ENCODE measurements at regions not wholly inside any gene's neighbourhood (a gene's known extent, or its start where the extent isn't known, plus 50 kb on each side); places are given as distances from the start of the nearest gene placed in this dataset.

DNA sequence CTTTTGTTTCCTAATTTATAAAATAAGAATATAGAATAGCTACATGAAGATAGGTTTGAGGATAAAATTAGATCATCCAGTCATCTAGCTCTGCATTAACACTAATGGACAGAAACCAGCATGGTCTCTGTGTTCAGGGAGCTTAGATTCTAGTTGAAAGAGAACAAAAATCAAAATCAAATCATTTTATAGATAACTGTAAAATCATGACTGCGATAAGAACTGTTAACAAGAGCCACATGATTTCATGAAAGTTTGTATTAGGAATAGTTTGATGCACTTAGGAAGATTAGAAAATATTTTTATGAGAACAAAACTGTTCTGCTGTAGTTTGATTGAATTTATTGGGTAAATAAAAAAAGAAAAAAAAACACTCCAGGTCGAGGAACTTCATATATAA lies 1074.7 kb downstream of the MAT2B start:
- no peak for TF ChIP-seq POLR2AphosphoS5 (IDR thresholded peaks at IDR 0.05)
- no peak for TF ChIP-seq CTCF (IDR thresholded peaks at IDR 0.05; ENCODE audit: poor library complexity, severe bottlenecking)
- TF ChIP-seq EZH2 (IDR thresholded peaks at IDR 0.05; ENCODE audit: borderline replicate concordance, insufficient read depth, low read length, poor library complexity, severe bottlenecking): no peak
- TF ChIP-seq MXI1 (conservative IDR thresholded peaks at IDR 0.05; ENCODE audit: poor library complexity, severe bottlenecking): no peak
